Trophoblast cell (in vitro differentiated cells and primary cell): ENCODE measurements at regions not wholly inside any gene's neighbourhood (a gene's known extent, or its start where the extent isn't known, plus 50 kb on each side); places are given as distances from the start of the nearest gene placed in this dataset.

Experiments used
- DNase-seq, 2 donors: peaks; one replicate each; pipeline ENCODE4 v3.0.0-alpha.2; 2016
- H2AFZ ChIP-seq: 2 replicates; pipeline ENCODE4 v1.6.1; 2013; ENCODE audit warnings: low read length, moderate library complexity, mild to moderate bottlenecking; ENCODE audit not compliant: insufficient read depth, poor library complexity
- H2AK5ac ChIP-seq: 2 replicates; pipeline ENCODE4 v1.6.1; 2013; ENCODE audit warnings: mild to moderate bottlenecking, low read length
- H2BK120ac ChIP-seq: 2 replicates; pipeline ENCODE4 v1.6.1; 2013; ENCODE audit warnings: low read length, mild to moderate bottlenecking, moderate library complexity; ENCODE audit not compliant: insufficient read depth, poor library complexity
- H2BK12ac ChIP-seq: 2 replicates; pipeline ENCODE4 v1.6.1; 2013; ENCODE audit warnings: mild to moderate bottlenecking, low read length, moderate library complexity
- H2BK5ac ChIP-seq: 2 replicates; pipeline ENCODE4 v1.6.1; 2013; ENCODE audit warnings: low read length, low read depth, moderate library complexity, mild to moderate bottlenecking; ENCODE audit not compliant: poor library complexity
- H3K14ac ChIP-seq: 2 replicates; pipeline ENCODE4 v1.6.1; 2013; ENCODE audit warnings: mild to moderate bottlenecking, low read length
- H3K18ac ChIP-seq: 2 replicates; pipeline ENCODE4 v1.6.1; 2013; ENCODE audit warnings: mild to moderate bottlenecking, low read length
- H3K23ac ChIP-seq: 2 replicates; pipeline ENCODE4 v1.6.1; 2013; ENCODE audit warnings: low read length
- H3K27ac ChIP-seq: 2 replicates; pipeline ENCODE4 v1.5.1; 2013; ENCODE audit warnings: low read depth, mild to moderate bottlenecking, inconsistent platforms, low read length, moderate library complexity
- H3K27me3 ChIP-seq: 2 replicates; pipeline ENCODE4 v1.6.1; 2013; ENCODE audit warnings: inconsistent platforms, mild to moderate bottlenecking, low read length, moderate library complexity; ENCODE audit not compliant: insufficient read depth
- H3K36me3 ChIP-seq, 2 experiments: 1 replicate in 1 of 2; 2 replicates in 1 of 2; pipeline ENCODE4 v1.6.1; 2013; ENCODE audit warnings: low read length in 2 of 2, mild to moderate bottlenecking in 2 of 2, moderate library complexity in 1 of 2; ENCODE audit not compliant: insufficient read depth in 2 of 2, control insufficient read depth in 1 of 2
- H3K4ac ChIP-seq: 2 replicates; pipeline ENCODE4 v1.6.1; 2013; ENCODE audit warnings: low read depth, mild to moderate bottlenecking, low read length, moderate library complexity
- H3K4me1 ChIP-seq, 2 experiments: 1 replicate in 1 of 2; 2 replicates in 1 of 2; pipeline ENCODE4 v1.6.1; 2013; ENCODE audit warnings: low read length in 2 of 2, mild to moderate bottlenecking in 2 of 2, moderate library complexity in 1 of 2; ENCODE audit not compliant: insufficient read depth in 2 of 2, control insufficient read depth in 1 of 2
- H3K4me2 ChIP-seq: 2 replicates; pipeline ENCODE4 v1.6.1; 2013; ENCODE audit warnings: inconsistent platforms, mild to moderate bottlenecking, low read length, moderate library complexity
- H3K4me3 ChIP-seq: 2 replicates; pipeline ENCODE4 v1.5.1; 2013; ENCODE audit warnings: mild to moderate bottlenecking, low read depth, low read length, inconsistent platforms
- H3K79me1 ChIP-seq: one replicate; pipeline ENCODE4 v1.6.1; 2013; ENCODE audit warnings: low read length
- H3K79me2 ChIP-seq: 2 replicates; pipeline ENCODE4 v1.6.1; 2013; ENCODE audit warnings: low read length, mild to moderate bottlenecking; ENCODE audit not compliant: control insufficient read depth, insufficient read depth, poor library complexity
- H3K9ac ChIP-seq: 2 replicates; pipeline ENCODE4 v1.6.1; 2013; ENCODE audit warnings: mild to moderate bottlenecking, low read length
- H3K9me3 ChIP-seq: 2 replicates; pipeline ENCODE4 v1.6.1; 2013; ENCODE audit warnings: low read depth, mild to moderate bottlenecking, control low read depth, inconsistent platforms, low read length; ENCODE audit not compliant: insufficient read depth
- H4K12ac ChIP-seq: 2 replicates; pipeline ENCODE4 v1.6.1; 2013; ENCODE audit warnings: low read depth, mild to moderate bottlenecking, low read length, moderate library complexity
- H4K8ac ChIP-seq: 2 replicates; pipeline ENCODE4 v1.6.1; 2013; ENCODE audit warnings: low read depth, mild to moderate bottlenecking, low read length, moderate library complexity
- H4K91ac ChIP-seq: one replicate; pipeline ENCODE4 v1.6.1; 2013; ENCODE audit warnings: low read depth, mild to moderate bottlenecking, low read length, moderate library complexity
- WGBS: extraction: QIAGEN DNeasy Blood & Tissue Kit; methylation state at CpG from one replicate; pipeline ENCODE4 v1.1.7; 2013; ENCODE audit warnings: missing lambda C conversion rate; ENCODE audit not compliant: insufficient read length, insufficient coverage; ENCODE audit errors: extremely low coverage; 5-methylcytosine and 5-hydroxymethylcytosine counted together

GRCh38 chr22:48828688-48829087, 999.0 kb downstream of the BRD1 start:
- H3K4me2 ChIP-seq: no peak overlapping the region
- H3K23ac ChIP-seq: no peak overlapping the region
- H3K18ac ChIP-seq: no peak overlapping the region
- H3K9me3 ChIP-seq: peaks cover 8% of the 10 kb centered on the region
- no peak overlapping the region for H2BK120ac ChIP-seq
- H3K4me1 ChIP-seq: no peaks in the 10 kb centered on the region
- WGBS: no CpG with 5 or more reads among the region's 5 CpGs
- H3K27me3 ChIP-seq: no peaks in the 10 kb centered on the region
- no peak overlapping the region for H3K14ac ChIP-seq
- H4K12ac ChIP-seq: no peak overlapping the region
- DNase-seq: no peak
- no peak overlapping the region for H2BK5ac ChIP-seq
- H2BK12ac ChIP-seq: no peak overlapping the region
- no peak overlapping the region for H3K4ac ChIP-seq
- H4K8ac ChIP-seq: no peak overlapping the region
- H3K4me3 ChIP-seq: no peak overlapping the region
- H3K27ac ChIP-seq: no peak overlapping the region
- H3K9ac ChIP-seq: no peak overlapping the region
- H3K36me3 ChIP-seq: no peaks in the 10 kb centered on the region
- H3K79me2 ChIP-seq: no peaks in the 10 kb centered on the region
- no peak overlapping the region for H4K91ac ChIP-seq
- H2AK5ac ChIP-seq: no peak overlapping the region
- no peaks in the 10 kb centered on the region for H3K79me1 ChIP-seq
- no peak overlapping the region for H2AFZ ChIP-seq

DNA sequence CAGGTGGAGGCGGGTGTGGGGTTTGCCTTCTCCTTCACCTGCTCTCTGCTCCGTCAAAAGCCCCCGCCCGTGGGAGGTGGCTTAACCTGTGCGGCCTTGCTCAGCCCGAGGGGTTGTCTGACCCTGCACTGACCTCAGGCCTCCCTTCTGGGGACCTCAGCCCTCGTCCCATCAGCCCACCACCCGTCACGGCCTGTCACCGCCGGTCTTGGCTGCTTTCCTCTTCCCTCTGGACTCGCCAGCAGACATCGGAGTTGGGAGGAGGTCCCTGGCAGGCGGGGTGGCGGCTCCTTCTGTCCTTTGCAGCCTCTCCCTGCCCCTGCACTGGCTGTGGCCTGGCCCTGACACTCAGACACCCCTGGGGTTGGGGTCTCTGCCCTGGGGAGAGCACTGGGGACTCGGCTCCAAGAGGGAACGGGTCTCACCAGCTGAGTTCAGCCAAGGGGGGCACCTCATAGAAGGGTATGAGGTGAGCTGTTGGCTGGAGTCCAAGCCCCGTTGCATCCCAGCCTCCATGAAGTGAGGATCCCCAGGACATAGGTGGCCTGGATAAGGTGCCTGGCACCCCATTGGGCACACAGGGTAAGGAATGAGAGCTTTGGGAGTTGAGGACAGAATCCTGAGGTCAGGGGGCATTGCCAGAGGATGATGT, 999.6 kb downstream of the BRD1 start:
- Histone ChIP-seq H3K79me2 (no peaks in the 10 kb centered on the region), H2AK5ac (no peak overlapping the region), H3K27ac (no peak overlapping the region), H3K9ac (no peak overlapping the region), H3K14ac (no peak overlapping the region), H2BK12ac (no peak overlapping the region), H3K79me1 (no peaks in the 10 kb centered on the region), H2BK5ac (no peak overlapping the region), H3K4me2 (no peak overlapping the region), H4K12ac (no peak overlapping the region), H3K18ac (no peak overlapping the region), H3K9me3 (peaks cover 8% of the 10 kb centered on the region), H3K4me3 (no peak overlapping the region), H2BK120ac (no peak overlapping the region), H4K8ac (no peak overlapping the region), H3K36me3 (no peaks in the 10 kb centered on the region), H3K23ac (no peak overlapping the region), H4K91ac (no peak overlapping the region), H3K27me3 (no peaks in the 10 kb centered on the region), H3K4me1 (no peaks in the 10 kb centered on the region), H2AFZ (no peak overlapping the region), H3K4ac (no peak overlapping the region)
- no CpG with 5 or more reads among the region's 18 CpGs for WGBS
- no peak for DNase-seq

DNA sequence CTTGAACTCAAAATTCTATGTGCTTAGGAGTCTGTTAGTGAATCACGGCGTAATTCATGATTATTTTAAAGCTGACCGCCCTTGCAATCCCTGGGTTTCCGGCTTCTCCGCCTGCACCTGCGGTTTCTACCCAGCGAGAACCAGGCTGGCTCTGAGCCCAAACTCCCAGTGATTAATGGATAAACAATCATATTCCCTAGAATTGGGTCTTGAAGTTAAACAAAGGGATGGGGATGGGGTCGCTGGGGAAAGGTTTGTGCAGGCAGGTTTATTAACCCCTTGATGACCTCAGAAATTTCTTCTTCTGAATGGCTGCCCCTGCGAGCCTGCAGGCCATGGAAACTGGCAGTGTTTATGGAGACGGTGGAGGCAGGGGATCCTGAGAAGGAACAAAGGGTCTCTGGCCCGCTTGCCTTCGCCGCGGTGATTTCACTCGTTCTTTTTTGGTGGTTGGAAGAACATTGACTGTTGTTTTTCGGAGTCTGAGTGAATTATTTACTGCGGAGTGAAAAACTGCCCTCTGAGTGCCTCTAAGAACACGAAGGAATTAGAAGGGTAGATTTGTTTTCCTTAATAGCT, 1000.3 kb downstream of the BRD1 start:
- no peak overlapping the region for H3K14ac ChIP-seq
- no peak overlapping the region for H4K8ac ChIP-seq
- no peak overlapping the region for H2AFZ ChIP-seq
- no peak overlapping the region for H3K27ac ChIP-seq
- DNase-seq: no peak
- no peak overlapping the region for H4K91ac ChIP-seq
- peaks cover 6% of the 10 kb centered on the region for H3K9me3 ChIP-seq
- H3K4me1 ChIP-seq: no peaks in the 10 kb centered on the region
- no peak overlapping the region for H3K4me2 ChIP-seq
- no peaks in the 10 kb centered on the region for H3K36me3 ChIP-seq
- no peak overlapping the region for H3K4me3 ChIP-seq
- H3K18ac ChIP-seq: no peak overlapping the region
- no peak overlapping the region for H2BK5ac ChIP-seq
- H3K27me3 ChIP-seq: no peaks in the 10 kb centered on the region
- H2BK120ac ChIP-seq: no peak overlapping the region
- no peaks in the 10 kb centered on the region for H3K79me1 ChIP-seq
- H4K12ac ChIP-seq: no peak overlapping the region
- no peak overlapping the region for H3K23ac ChIP-seq
- no peak overlapping the region for H2AK5ac ChIP-seq
- WGBS: no CpG with 5 or more reads among the region's 18 CpGs
- no peak overlapping the region for H3K4ac ChIP-seq
- no peak overlapping the region for H3K9ac ChIP-seq
- H3K79me2 ChIP-seq: no peaks in the 10 kb centered on the region
- H2BK12ac ChIP-seq: no peak overlapping the region

DNA sequence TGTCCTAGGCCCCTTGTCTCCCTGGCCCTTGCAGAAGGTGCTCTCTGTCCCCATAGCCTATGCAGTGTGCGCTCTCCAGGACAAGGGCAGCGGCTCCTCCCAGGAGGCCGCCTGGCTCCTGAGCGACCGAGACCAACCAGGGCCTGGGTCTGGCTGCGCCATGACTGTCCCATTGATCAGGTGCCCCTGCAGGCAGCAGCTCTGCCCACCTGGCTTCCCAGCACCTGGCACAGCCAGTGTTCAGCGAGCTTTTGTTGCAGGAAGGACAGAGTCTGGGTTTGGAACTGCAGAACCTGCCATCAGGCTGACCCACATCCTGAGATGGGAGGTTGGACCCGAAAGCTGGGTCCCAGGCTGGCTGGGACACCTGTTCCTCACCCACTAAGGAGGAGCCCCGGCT, 1001.1 kb downstream of the BRD1 start:
- no peak overlapping the region for H3K4me2 ChIP-seq
- no peaks in the 10 kb centered on the region for H3K27me3 ChIP-seq
- H3K36me3 ChIP-seq: no peaks in the 10 kb centered on the region
- H3K79me1 ChIP-seq: no peaks in the 10 kb centered on the region
- H3K27ac ChIP-seq: no peak overlapping the region
- no peak overlapping the region for H2BK12ac ChIP-seq
- peaks cover 9% of the 10 kb centered on the region for H3K9me3 ChIP-seq
- H2BK120ac ChIP-seq: no peak overlapping the region
- H3K4me1 ChIP-seq: no peaks in the 10 kb centered on the region
- no CpG with 5 or more reads among the region's 9 CpGs for WGBS
- no peak overlapping the region for H2AK5ac ChIP-seq
- no peak overlapping the region for H3K14ac ChIP-seq
- H4K91ac ChIP-seq: no peak overlapping the region
- DNase-seq: no peak
- H4K12ac ChIP-seq: no peak overlapping the region
- H3K79me2 ChIP-seq: no peaks in the 10 kb centered on the region
- H3K9ac ChIP-seq: no peak overlapping the region
- H2BK5ac ChIP-seq: no peak overlapping the region
- H2AFZ ChIP-seq: no peak overlapping the region
- H3K23ac ChIP-seq: no peak overlapping the region
- H3K4ac ChIP-seq: no peak overlapping the region
- H3K18ac ChIP-seq: no peak overlapping the region
- no peak overlapping the region for H3K4me3 ChIP-seq
- no peak overlapping the region for H4K8ac ChIP-seq
